ENCODE measurements at regions not wholly inside any gene's neighbourhood (a gene's known extent, or its start where the extent isn't known, plus 50 kb on each side); places are given as distances from the start of the nearest gene placed in this dataset.

- Histone ChIP-seq H3K27ac (no peak overlapping the region), H3K36me3 (no peaks in the 10 kb centered on the region), H3K9me3 (no peaks in the 10 kb centered on the region), H3K27me3 (no peaks in the 10 kb centered on the region), H3K4me3 (no peak overlapping the region), H3K4me1 (no peaks in the 10 kb centered on the region)
- intact Hi-C loops (cut with DNase I; ENCODE audit: low total_unique reads), result no loop called here
- TF ChIP-seq POLR2AphosphoS5 (IDR thresholded peaks at IDR 0.05), result no peak
- no peak for TF ChIP-seq POLR2A (IDR thresholded peaks at IDR 0.05)
- TF ChIP-seq CTCF (IDR thresholded peaks at IDR 0.05), result no peak
- no peak for DNase-seq (ENCODE audit: low spot score in 2 of 2)
These were observed 407.2 kb upstream of the CDH7 start for GRCh38 chr18:65343571-65343970.

GRCh38 chr18:65336411-65336810 lies 414.4 kb upstream of the CDH7 start:
- H3K4me1 ChIP-seq, result no peaks in the 10 kb centered on the region
- H3K9me3 ChIP-seq, result no peaks in the 10 kb centered on the region
- no peak overlapping the region for H3K4me3 ChIP-seq
- no peaks in the 10 kb centered on the region for H3K36me3 ChIP-seq
- no peaks in the 10 kb centered on the region for H3K27me3 ChIP-seq
- no peak for DNase-seq (ENCODE audit: low spot score in 2 of 2)
- intact Hi-C loops (cut with DNase I; ENCODE audit: low total_unique reads), result no loop called here
- TF ChIP-seq POLR2A (IDR thresholded peaks at IDR 0.05) (no peak), CTCF (IDR thresholded peaks at IDR 0.05) (no peak), POLR2AphosphoS5 (IDR thresholded peaks at IDR 0.05) (no peak)
- no peak overlapping the region for H3K27ac ChIP-seq

- Histone ChIP-seq H3K9me3 (no peaks in the 10 kb centered on the region), H3K36me3 (no peaks in the 10 kb centered on the region), H3K27me3 (no peaks in the 10 kb centered on the region), H3K4me3 (no peak overlapping the region), H3K4me1 (no peaks in the 10 kb centered on the region), H3K27ac (no peak overlapping the region)
- no peak for TF ChIP-seq POLR2AphosphoS5 (IDR thresholded peaks at IDR 0.05)
- no peak for TF ChIP-seq POLR2A (IDR thresholded peaks at IDR 0.05)
- no peak for TF ChIP-seq CTCF (IDR thresholded peaks at IDR 0.05)
- no peak for DNase-seq (ENCODE audit: low spot score in 2 of 2)
- intact Hi-C loops (cut with DNase I; ENCODE audit: low total_unique reads), result no loop called here
These were observed 421.8 kb upstream of the CDH7 start for GRCh38 chr18:65329010-65329409.

- Histone ChIP-seq H3K9me3 (no peaks in the 10 kb centered on the region), H3K27ac (no peak overlapping the region), H3K36me3 (no peaks in the 10 kb centered on the region), H3K27me3 (no peaks in the 10 kb centered on the region), H3K4me1 (no peaks in the 10 kb centered on the region), H3K4me3 (no peak overlapping the region)
- DNase-seq (ENCODE audit: low spot score in 2 of 2), result no peak
- TF ChIP-seq POLR2AphosphoS5 (IDR thresholded peaks at IDR 0.05), result no peak
- TF ChIP-seq POLR2A (IDR thresholded peaks at IDR 0.05), result no peak
- no peak for TF ChIP-seq CTCF (IDR thresholded peaks at IDR 0.05)
- intact Hi-C loops (cut with DNase I; ENCODE audit: low total_unique reads), result no loop called here
These were observed 424.0 kb upstream of the CDH7 start for GRCh38 chr18:65326805-65327204.

- no peak overlapping the region for H3K27ac ChIP-seq
- intact Hi-C loops (cut with DNase I; ENCODE audit: low total_unique reads), result no loop called here
- H3K9me3 ChIP-seq, result no peaks in the 10 kb centered on the region
These were observed 427.9 kb upstream of the CDH7 start for GRCh38 chr18:65322895-65323294.

More at GRCh38 chr18:65322895-65323294, 427.9 kb upstream of the CDH7 start:
- no peaks in the 10 kb centered on the region for H3K36me3 ChIP-seq
- no peaks in the 10 kb centered on the region for H3K4me1 ChIP-seq
- TF ChIP-seq POLR2A (IDR thresholded peaks at IDR 0.05) (no peak), CTCF (IDR thresholded peaks at IDR 0.05) (no peak), POLR2AphosphoS5 (IDR thresholded peaks at IDR 0.05) (no peak)
- no peak for DNase-seq (ENCODE audit: low spot score in 2 of 2)
- no peaks in the 10 kb centered on the region for H3K27me3 ChIP-seq
- no peak overlapping the region for H3K4me3 ChIP-seq
